NT2/D1 (cell line): ENCODE measurements at regions not wholly inside any gene's neighbourhood (a gene's known extent, or its start where the extent isn't known, plus 50 kb on each side); places are given as distances from the start of the nearest gene placed in this dataset.

Experiments
- SUZ12 ChIP-seq: IDR thresholded peaks from 2 replicates; pipeline ENCODE4 v1.6.1; 2011; ENCODE audit not compliant: insufficient read length, insufficient read depth; ENCODE audit errors: extremely low read depth
- YY1 ChIP-seq: IDR thresholded peaks from 2 replicates; pipeline ENCODE4 v1.6.1; 2011; ENCODE audit not compliant: insufficient read length, insufficient read depth
- ZNF274 ChIP-seq: IDR thresholded peaks from 2 replicates; pipeline ENCODE4 v1.6.1; 2011; ENCODE audit warnings: mild to moderate bottlenecking, low read depth, low read length

- no peak for TF ChIP-seq SUZ12
- TF ChIP-seq ZNF274 = no peak
- no peak for TF ChIP-seq YY1
Observed at GRCh38 chr6:21317642-21318041, 275.9 kb upstream of the SOX4 start.
